Amniotic epithelial cell (primary cell): ENCODE measurements at regions not wholly inside any gene's neighbourhood (a gene's known extent, or its start where the extent isn't known, plus 50 kb on each side); places are given as distances from the start of the nearest gene placed in this dataset.

Source experiments
- DNase-seq: peaks from one replicate; pipeline ENCODE4 v3.0.0-alpha.2; 2010; ENCODE audit warnings: low read depth

DNA sequence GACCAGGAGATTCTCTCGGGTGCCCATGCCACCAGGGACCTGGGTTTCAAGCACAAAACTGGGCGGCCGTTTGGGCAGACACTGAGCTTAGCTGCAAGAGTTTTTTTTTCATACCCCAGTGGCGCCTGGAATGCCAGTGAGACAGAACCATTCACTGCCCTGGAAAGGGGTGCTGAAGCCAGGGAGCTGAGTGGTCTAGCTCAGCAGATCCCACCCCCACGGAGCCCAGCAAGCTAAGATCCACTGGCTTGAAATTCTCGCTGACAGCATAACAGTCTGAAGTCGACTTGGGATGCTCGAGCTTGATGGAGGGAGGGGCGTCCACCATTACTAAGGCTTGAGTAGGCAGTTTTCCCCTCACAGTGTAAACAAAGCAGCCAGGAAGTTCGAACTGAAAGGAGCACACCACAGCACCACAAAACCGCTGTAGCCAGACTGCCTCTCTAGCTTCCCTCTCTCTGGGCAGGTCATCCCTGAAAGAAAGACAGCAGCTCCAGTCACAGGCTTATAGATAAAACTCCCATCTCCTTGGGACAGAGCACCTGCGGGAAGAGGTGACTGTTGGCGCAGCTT is 157.7 kb downstream of the GIPC2 start:
- peak; percentile 29 for DNase-seq

DNA sequence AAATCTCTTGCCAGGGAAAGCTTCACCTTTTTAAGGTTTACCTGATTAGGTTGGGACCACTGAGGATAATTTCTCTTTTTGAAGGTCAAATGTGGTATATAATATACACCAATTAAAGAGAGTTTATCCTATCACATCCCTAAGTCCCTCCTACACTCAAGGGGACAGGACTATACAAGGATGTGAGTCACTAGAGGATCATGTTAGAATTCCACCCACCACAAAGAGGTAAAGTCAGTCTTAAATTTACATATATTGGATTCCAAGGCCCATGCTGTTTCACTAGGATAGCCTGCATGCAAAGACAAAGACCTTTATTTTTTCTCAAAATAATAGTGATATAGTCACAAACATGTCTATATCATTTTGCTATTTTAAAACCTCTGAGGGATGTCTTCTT is 164.4 kb downstream of the GIPC2 start:
- DNase-seq: no peak

DNA sequence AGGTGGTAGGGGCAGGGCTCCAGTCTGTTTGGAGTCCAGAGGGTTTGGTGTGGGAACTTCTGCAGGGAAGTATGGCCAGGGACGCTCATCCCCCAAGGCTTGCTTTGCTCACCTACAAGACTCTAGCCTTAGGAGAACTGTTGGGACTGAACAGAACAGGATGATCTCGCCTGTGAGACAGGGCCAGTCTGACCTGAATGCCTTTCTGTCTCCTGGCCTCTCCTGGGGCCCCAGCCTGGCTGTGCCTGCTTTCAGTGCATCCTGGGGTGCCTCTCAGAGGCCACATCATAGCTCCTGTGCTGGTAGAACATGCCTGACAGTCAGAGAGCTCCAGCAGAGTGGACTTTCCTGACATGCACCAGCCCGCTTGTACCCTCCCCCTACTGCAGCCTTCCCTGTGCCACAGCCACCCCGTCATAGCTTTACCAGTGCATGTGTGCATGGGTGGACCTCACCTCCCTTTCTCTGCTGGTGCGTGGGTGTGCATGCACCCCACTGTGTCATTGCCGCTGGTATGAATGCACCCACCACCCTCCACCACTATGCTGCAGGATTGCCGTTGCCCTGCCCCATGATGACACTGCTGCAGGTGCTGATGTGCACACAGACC is 165.8 kb downstream of the GIPC2 start:
- no peak for DNase-seq

DNA sequence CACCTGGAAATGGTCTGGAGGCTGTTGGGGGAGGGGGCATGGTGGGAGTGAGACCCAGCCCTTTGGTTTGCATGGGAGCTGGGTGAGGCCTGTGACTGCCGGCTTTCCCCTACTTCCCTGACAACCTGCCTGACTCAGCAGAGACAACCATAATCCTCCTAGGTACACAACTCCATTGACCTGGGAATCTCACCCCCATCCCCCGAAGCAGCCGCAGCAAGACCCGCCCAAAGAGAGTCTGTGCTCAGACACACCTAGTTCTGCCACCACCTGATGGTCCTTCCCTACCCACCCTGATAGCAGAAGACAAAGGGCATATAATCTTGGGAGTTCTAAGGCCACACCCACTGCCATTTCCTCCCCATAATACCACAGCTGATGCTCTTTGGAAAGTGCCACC is 168.6 kb downstream of the GIPC2 start:
- DNase-seq: no peak

DNA sequence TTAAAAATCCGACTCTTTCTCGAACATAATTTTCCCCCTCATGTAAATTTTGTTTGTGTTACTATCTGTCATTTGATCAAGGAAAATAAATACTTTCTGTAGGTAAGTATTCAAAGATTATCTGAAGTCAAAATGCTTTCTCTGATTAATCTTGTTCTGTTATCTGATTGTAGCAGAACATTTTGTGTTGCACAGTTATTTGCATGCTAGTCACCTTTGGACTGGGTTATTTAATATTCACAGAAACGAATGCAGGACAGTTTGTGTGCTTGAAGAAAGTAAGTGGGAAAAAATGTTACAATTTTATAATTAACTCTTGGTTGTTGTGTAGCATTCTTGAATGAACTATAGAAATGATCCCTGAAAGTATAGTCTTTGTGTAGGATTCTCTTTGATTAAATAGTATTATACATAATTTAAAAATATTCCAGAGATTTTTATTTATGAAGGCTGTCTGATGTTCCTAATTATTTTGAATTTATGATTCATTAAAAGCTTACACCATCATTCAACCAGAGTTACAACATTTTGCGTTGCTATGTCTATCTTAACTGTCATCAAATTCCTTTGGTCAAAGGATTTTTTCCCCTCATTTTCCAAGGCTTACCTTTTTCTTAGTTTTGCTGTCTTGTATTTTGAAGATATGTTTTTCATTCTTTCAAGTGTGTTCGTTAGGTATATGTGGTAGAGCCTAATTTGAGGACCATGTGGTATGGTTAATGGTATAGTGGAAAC is 176.6 kb downstream of the GIPC2 start:
- peak; percentile 68 for DNase-seq

- DNase-seq: no peak
Measured at GRCh38 chr1:78222960-78223358, 177.2 kb downstream of the GIPC2 start.

DNA sequence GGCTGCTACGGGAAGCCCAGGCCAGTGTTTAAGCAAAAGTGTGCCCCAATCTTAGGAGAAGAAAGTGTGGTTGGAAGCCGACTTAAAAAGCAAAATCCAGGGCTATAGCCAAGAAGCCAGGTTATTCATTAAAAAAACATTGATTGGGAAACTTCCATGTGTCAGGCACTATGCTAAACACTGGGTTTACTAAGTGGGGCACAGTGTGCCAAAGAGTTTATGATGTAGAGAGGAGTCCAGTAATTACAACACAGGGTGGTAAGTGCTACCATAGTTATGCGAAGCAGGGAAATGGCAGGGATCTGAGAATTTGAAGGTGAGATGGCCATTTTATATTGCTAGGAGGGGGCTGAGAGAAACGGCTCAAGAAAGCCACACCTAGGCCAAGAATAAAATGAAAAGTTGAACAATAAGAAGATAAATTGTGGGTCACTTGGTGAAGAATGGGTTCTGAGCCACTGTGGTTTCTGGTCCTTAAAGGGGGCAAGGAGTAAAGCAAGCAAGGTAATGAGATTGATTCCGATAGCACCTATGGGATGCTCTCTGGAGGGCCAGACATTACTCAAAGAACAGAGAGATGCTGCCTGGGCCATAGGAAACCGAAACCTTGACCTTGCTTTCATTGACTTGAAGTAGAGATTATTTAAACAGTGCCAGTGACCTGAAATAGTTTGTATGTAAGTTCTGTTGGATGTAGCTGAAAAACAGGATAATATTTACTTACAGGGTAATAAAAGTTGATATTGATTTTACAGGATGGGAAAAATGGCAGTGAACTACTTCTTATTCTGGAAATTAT is 177.8 kb downstream of the GIPC2 start:
- peak; percentile 72 for DNase-seq

DNA sequence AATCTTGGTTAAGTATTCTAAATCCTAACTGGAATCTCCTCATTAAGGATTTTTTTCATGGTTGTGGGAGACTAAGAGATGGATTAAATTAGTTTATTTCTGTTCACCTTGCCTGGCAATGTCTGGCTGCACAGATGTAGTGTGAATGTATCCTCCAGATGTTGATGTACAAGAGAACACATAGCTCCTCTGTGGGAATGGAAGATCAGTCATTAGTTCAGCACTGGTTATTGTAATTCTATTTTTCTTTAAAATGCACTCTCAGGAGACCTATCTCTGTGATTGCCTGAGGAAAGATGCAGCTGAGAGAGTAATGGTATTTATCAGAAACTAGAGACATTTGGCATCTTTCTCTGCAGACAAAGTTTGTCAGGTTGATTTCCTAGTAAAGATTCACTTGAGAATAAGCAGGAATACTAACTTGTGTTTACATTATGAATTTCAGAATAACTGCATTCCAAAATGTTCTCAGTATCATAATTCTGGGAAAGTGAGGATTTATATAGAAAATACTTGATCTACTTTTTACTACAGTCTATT is 178.6 kb downstream of the GIPC2 start:
- DNase-seq: no peak

DNA sequence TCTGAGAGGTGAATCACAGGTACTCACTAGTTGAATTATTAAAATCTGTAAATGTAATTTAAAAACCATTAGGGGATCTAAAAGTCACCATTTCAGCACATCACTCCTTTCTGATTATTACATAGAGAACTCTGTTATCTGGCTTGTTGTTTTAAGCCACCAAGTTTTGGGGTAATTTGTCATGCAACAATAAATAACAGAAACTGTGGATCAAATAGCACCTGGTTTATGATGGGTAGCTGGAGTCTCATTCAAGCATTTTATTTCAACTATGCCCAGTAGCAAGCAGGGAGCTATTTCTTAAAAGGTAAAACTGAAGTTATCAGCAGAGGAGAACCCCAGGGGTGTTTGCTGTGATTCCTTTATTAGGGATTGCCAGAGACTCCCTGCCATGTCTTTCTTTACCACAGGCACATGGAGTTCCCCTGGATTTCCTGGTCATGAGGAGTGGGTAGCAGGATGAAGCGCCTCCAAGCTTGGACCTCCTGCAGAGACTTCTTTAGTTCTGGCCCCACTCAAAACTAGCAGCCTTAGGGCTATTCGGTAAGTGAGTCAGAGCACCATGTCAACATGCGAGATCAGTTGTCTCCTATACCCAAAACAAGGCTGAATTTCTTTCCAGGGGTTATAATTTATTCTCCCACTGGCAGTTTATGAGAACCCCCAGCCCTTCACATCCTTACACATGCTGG is 179.2 kb downstream of the GIPC2 start:
- DNase-seq: no peak

- no peak for DNase-seq
Measured at GRCh38 chr1:78226784-78227183, 181.0 kb downstream of the GIPC2 start.

GRCh38 chr1:78227705-78228635 is 182.2 kb downstream of the GIPC2 start:
- DNase-seq: peak; percentile 72

- DNase-seq: peak; percentile 96
Measured at GRCh38 chr1:78229344-78229743, 183.6 kb downstream of the GIPC2 start.

DNA sequence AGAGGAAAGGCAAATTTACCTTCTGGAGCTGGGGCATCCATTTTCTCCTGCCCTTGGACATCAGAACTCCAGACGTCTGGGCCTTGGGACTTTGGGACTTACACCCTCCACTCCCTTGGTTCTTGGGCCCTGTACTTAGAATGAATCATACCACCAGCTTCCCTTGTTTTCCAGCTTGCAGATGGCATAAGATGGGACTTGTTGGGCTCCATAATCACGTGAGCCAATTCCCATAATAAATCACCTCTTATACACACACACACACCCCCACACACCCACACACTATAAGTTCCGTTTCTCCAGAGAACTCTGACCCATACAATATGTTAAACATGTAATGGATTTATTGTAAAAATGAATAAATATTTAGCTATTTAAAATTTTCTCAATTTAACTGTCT is 185.7 kb downstream of the GIPC2 start:
- DNase-seq: no peak

DNA sequence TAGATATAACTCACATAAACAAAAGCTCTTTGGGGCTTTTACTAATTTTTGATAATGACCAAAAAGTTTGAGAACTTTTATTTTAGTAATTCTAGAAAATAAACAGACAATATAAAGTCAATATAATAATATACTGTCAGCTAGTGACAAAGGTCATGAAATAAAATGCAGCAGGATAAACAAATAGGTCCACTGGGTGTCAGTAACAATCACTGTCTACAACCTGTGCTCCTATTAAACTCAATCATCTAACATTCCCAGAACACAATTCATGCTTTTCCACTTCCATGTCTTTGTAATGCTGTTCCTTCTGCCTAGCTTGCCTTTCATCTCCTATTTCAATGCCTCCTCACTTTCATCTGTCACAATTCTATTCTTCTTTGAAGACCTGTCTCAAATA is 186.1 kb downstream of the GIPC2 start:
- no peak for DNase-seq

- no peak for DNase-seq
Measured at GRCh38 chr1:78232630-78233029, 186.9 kb downstream of the GIPC2 start.

- DNase-seq: no peak
Measured at GRCh38 chr1:78234496-78234895, 188.7 kb downstream of the GIPC2 start.

DNA sequence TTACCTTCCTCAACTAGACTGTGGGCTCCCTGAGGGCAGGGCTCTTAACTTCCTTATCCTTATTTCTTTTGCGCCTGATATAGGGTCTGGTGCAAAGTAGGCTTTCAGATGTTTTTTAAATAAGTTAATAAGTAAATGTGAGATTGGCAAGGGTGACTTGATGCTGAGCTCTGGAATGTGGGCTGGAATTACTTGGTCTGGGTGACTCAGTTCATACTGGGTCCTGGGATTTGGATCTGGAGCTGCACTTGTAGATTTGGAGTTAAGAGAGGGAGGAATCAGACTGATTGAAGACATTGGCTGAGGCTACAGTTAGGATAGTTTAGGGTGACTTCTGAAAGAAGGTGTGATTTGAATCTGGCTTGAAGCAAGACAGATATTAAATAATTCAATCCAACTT is 190.9 kb downstream of the GIPC2 start:
- no peak for DNase-seq

- DNase-seq: no peak
Measured at GRCh38 chr1:78237364-78237916, 191.7 kb downstream of the GIPC2 start.

DNA sequence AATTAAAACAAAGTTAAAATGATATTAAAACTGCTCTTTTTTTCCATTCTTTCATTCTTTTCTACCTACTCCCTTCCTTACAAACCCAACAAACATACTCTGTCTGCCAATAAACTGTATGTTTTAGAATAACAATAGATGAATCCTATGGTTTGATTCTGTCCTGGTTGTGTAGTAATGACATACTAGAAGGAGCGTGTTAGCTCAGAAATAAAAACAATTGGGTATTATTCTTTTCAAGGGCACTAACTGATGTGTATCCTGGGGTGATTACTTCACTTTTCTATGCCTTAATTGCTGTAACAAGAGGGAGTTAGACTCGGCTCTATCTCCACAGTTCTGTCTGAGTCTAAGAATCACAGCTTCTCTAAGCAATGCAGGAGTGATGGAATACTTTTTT is 194.4 kb downstream of the GIPC2 start:
- no peak for DNase-seq

GRCh38 chr1:78240755-78241154 is 195.0 kb downstream of the GIPC2 start:
- DNase-seq: no peak
